H9 (cell line): ENCODE measurements at regions not wholly inside any gene's neighbourhood (a gene's known extent, or its start where the extent isn't known, plus 50 kb on each side); places are given as distances from the start of the nearest gene placed in this dataset.

Experiments
- DNase-seq: peaks from one replicate; pipeline ENCODE4 v3.0.0-alpha.2; 2017
- H2AFZ ChIP-seq: one replicate; pipeline ENCODE4 v1.6.1; 2013; ENCODE audit warnings: mild to moderate bottlenecking, low read length, control low read depth, moderate library complexity
- H2AK5ac ChIP-seq: 2 replicates; pipeline ENCODE4 v1.6.1; 2013; ENCODE audit warnings: low read length, control low read depth, mixed read lengths; ENCODE audit not compliant: insufficient read length
- H2BK120ac ChIP-seq: one replicate; pipeline ENCODE4 v1.6.1; 2013; ENCODE audit warnings: low read depth, mild to moderate bottlenecking, low read length, control low read depth, inconsistent platforms; ENCODE audit not compliant: poor library complexity, severe bottlenecking
- H2BK12ac ChIP-seq: 2 replicates; pipeline ENCODE4 v1.6.1; 2013; ENCODE audit warnings: low read length, control low read depth, mixed read lengths, low read depth; ENCODE audit not compliant: insufficient read length
- H2BK15ac ChIP-seq: 2 replicates; pipeline ENCODE4 v1.6.1; 2013; ENCODE audit warnings: low read depth, low read length, control low read depth
- H2BK20ac ChIP-seq: one replicate; pipeline ENCODE4 v1.6.1; 2013; ENCODE audit warnings: low read depth, mild to moderate bottlenecking, low read length, control low read depth, inconsistent platforms; ENCODE audit not compliant: poor library complexity, severe bottlenecking
- H2BK5ac ChIP-seq: 2 replicates; pipeline ENCODE4 v1.6.1; 2013; ENCODE audit warnings: low read length, control low read depth, mixed read lengths; ENCODE audit not compliant: insufficient read length
- H3K14ac ChIP-seq: 2 replicates; pipeline ENCODE4 v1.6.1; 2013; ENCODE audit warnings: low read length, control low read depth; ENCODE audit not compliant: insufficient read depth
- H3K18ac ChIP-seq: 2 replicates; pipeline ENCODE4 v1.6.1; 2013; ENCODE audit warnings: low read depth, mild to moderate bottlenecking, mixed read lengths, low read length, control low read depth; ENCODE audit not compliant: insufficient read length
- H3K23ac ChIP-seq: 2 replicates; pipeline ENCODE4 v1.6.1; 2013; ENCODE audit warnings: low read length, control low read depth, mixed read lengths, low read depth; ENCODE audit not compliant: insufficient read length
- H3K23me2 ChIP-seq: 2 replicates; pipeline ENCODE4 v1.6.1; 2013; ENCODE audit warnings: low read depth, mild to moderate bottlenecking, mixed read lengths, low read length, control low read depth; ENCODE audit not compliant: insufficient read length, poor library complexity, severe bottlenecking
- H3K27ac ChIP-seq: 2 replicates; pipeline ENCODE4 v1.5.1; 2013; ENCODE audit warnings: low read length, control low read depth, mixed read lengths, low read depth; ENCODE audit not compliant: insufficient read length
- H3K27me3 ChIP-seq: 2 replicates; pipeline ENCODE4 v1.6.1; 2013; ENCODE audit warnings: low read length, control low read depth, inconsistent platforms; ENCODE audit not compliant: insufficient read depth
- H3K4ac ChIP-seq: 2 replicates; pipeline ENCODE4 v1.6.1; 2013; ENCODE audit warnings: low read depth, mild to moderate bottlenecking, control low read depth, inconsistent platforms, low read length, moderate library complexity
- H3K4me1 ChIP-seq: 2 replicates; pipeline ENCODE4 v1.6.1; 2013; ENCODE audit warnings: low read length, control low read depth, inconsistent platforms; ENCODE audit not compliant: insufficient read depth
- H3K4me2 ChIP-seq: 2 replicates; pipeline ENCODE4 v1.6.1; 2013; ENCODE audit warnings: low read length, control low read depth, mixed read lengths; ENCODE audit not compliant: insufficient read length, insufficient read depth
- H3K56ac ChIP-seq: 2 replicates; pipeline ENCODE4 v1.6.1; 2013; ENCODE audit warnings: low read depth, mild to moderate bottlenecking, mixed read lengths, low read length, control low read depth; ENCODE audit not compliant: insufficient read length
- H3K79me1 ChIP-seq: 2 replicates; pipeline ENCODE4 v1.6.1; 2013; ENCODE audit warnings: low read depth, mild to moderate bottlenecking, moderate library complexity, low read length, control low read depth, inconsistent platforms; ENCODE audit not compliant: insufficient read depth, poor library complexity, severe bottlenecking
- H3K79me2 ChIP-seq: 2 replicates; pipeline ENCODE4 v1.6.1; 2013; ENCODE audit warnings: low read length, control low read depth, inconsistent platforms; ENCODE audit not compliant: insufficient read depth
- H3K9ac ChIP-seq: 2 replicates; pipeline ENCODE4 v1.6.1; 2013; ENCODE audit warnings: low read length, control low read depth, mixed read lengths; ENCODE audit not compliant: insufficient read length; ENCODE audit errors: extremely low read depth
- H3K9me3 ChIP-seq: one replicate; pipeline ENCODE4 v1.6.1; 2013; ENCODE audit warnings: low read depth, low read length, inconsistent platforms; ENCODE audit not compliant: control insufficient read depth
- H3T11ph ChIP-seq: one replicate; pipeline ENCODE4 v1.6.1; 2013; ENCODE audit warnings: mild to moderate bottlenecking, low read length, control low read depth, inconsistent platforms
- H4K20me1 ChIP-seq: one replicate; pipeline ENCODE4 v1.6.1; 2013; ENCODE audit not compliant: control insufficient read depth, insufficient read length, insufficient read depth
- H4K5ac ChIP-seq: 2 replicates; pipeline ENCODE4 v1.6.1; 2013; ENCODE audit warnings: low read depth, mild to moderate bottlenecking, mixed read lengths, low read length, control low read depth; ENCODE audit not compliant: insufficient read length
- H4K8ac ChIP-seq: replicated peaks from 2 replicates; pipeline ENCODE4 v1.6.1; 2013; ENCODE audit warnings: low read length, control low read depth, mixed read lengths, low read depth; ENCODE audit not compliant: insufficient read length
- H4K91ac ChIP-seq: 2 replicates; pipeline ENCODE4 v1.6.1; 2013; ENCODE audit warnings: low read depth, mild to moderate bottlenecking, moderate library complexity, mixed read lengths, low read length, control low read depth; ENCODE audit not compliant: insufficient read length
- H3K27ac Mint-ChIP-seq, 3 experiments: 2 replicates in 2 of 3; 3 replicates in 1 of 3; pipeline ENCODE4 v1.8.0; 2020 to 2021; ENCODE audit warnings: mixed read lengths in 3 of 3, mild to moderate bottlenecking in 1 of 3, moderate library complexity in 1 of 3
- H3K27me3 Mint-ChIP-seq: 2 replicates; pipeline ENCODE4 v1.8.0; 2021; ENCODE audit warnings: low read depth, mild to moderate bottlenecking, moderate library complexity, mixed read lengths
- H3K36me3 Mint-ChIP-seq, 3 experiments: 2 replicates in 2 of 3; 3 replicates in 1 of 3; pipeline ENCODE4 v1.8.0; 2020 to 2021; ENCODE audit warnings: low read depth in 3 of 3, mixed read lengths in 3 of 3; ENCODE audit not compliant: insufficient read depth in 1 of 3
- H3K4me1 Mint-ChIP-seq, 2 experiments: 2 replicates each; pipeline ENCODE4 v1.8.0; 2020; ENCODE audit warnings: mixed read lengths in 2 of 2
- H3K4me3 Mint-ChIP-seq, 2 experiments: 2 replicates in 1 of 2; 3 replicates in 1 of 2; pipeline ENCODE4 v1.8.0; 2020 to 2021; ENCODE audit warnings: mild to moderate bottlenecking in 2 of 2, mixed read lengths in 2 of 2, moderate library complexity in 1 of 2
- H3K9me3 Mint-ChIP-seq, 2 experiments: 2 replicates in 1 of 2; 3 replicates in 1 of 2; pipeline ENCODE4 v1.8.0; 2020; ENCODE audit warnings: mild to moderate bottlenecking in 2 of 2, mixed read lengths in 2 of 2, moderate library complexity in 1 of 2
- CTCF ChIP-seq: fragments of 200-600 bp; sonication (generic); conservative IDR thresholded peaks from 3 replicates; pipeline ENCODE4 v1.8.0; 2021; ENCODE audit warnings: antibody characterized with exemption, mild to moderate bottlenecking

DNA sequence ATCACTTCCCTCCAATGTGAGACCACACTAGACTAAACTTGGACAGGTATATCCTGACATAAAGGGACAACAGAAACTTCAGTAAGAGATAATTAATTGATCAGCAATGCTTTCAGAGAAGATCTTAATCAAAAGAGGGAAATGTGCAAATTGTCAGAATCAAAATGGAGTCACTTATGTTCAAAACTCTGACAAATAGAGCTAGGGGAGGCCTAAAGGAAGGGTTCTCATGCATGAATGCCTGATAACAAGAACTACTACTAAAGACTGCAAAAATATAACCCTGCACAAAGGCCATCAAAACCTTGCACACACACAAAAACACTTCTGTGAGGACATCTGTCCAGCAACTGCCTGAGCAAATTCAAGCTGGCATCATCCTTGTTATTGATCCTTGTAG lies 637.5 kb upstream of the INTU start:
- Mint-ChIP-seq H3K36me3 (no peaks in the 10 kb centered on the region), H3K27me3 (no peaks in the 10 kb centered on the region), H3K27ac (no peak overlapping the region; a peak in 1 of 7 replicates), H3K4me3 (no peak overlapping the region), H3K9me3 (peaks cover 0 to 4% of the 10 kb centered on the region in 2 experiments; a peak in 1 of 5 replicates), H3K4me1 (peaks cover 0 to 3% of the 10 kb centered on the region in 2 experiments; a peak in 1 of 4 replicates)
- Histone ChIP-seq H3K18ac (no peak overlapping the region), H3K14ac (no peak overlapping the region), H3T11ph (no peak overlapping the region), H2BK120ac (no peak overlapping the region), H3K79me2 (no peaks in the 10 kb centered on the region), H3K4me1 (no peaks in the 10 kb centered on the region), H3K4ac (no peak overlapping the region), H3K56ac (no peak overlapping the region), H3K27ac (no peak overlapping the region), H3K79me1 (no peaks in the 10 kb centered on the region), H3K27me3 (no peaks in the 10 kb centered on the region), H4K91ac (no peak overlapping the region), H2AK5ac (no peak overlapping the region), H3K9ac (no peak overlapping the region), H2AFZ (no peak overlapping the region), H4K8ac (no peak overlapping the region), H2BK15ac (no peak overlapping the region), H3K9me3 (no peaks in the 10 kb centered on the region), H2BK12ac (no peak overlapping the region), H2BK5ac (no peak overlapping the region), H4K5ac (no peak overlapping the region), H3K4me2 (no peak overlapping the region), H4K20me1 (no peaks in the 10 kb centered on the region), H3K23ac (no peak overlapping the region), H2BK20ac (no peak overlapping the region), H3K23me2 (no peaks in the 10 kb centered on the region)
- no peak for DNase-seq
- no peak for TF ChIP-seq CTCF
